Mononuclear cell (primary cell): ENCODE measurements at regions not wholly inside any gene's neighbourhood (a gene's known extent, or its start where the extent isn't known, plus 50 kb on each side); places are given as distances from the start of the nearest gene placed in this dataset.

Source experiments
- H3K27me3 ChIP-seq: 2 replicates; pipeline ENCODE4 v1.6.0; 2011; ENCODE audit warnings: low read length, control low read depth; ENCODE audit not compliant: insufficient read depth
- H3K4me1 ChIP-seq: 2 replicates; pipeline ENCODE4 v1.5.1; 2011; ENCODE audit warnings: mild to moderate bottlenecking, low read length, control low read depth; ENCODE audit not compliant: insufficient read depth
- H3K4me3 ChIP-seq: 2 replicates; pipeline ENCODE4 v1.5.1; 2011; ENCODE audit warnings: mild to moderate bottlenecking, low read length, moderate library complexity
- H3K9me3 ChIP-seq: 2 replicates; pipeline ENCODE4 v1.5.1; 2011; ENCODE audit warnings: low read depth, mild to moderate bottlenecking, control low read depth, low read length

DNA sequence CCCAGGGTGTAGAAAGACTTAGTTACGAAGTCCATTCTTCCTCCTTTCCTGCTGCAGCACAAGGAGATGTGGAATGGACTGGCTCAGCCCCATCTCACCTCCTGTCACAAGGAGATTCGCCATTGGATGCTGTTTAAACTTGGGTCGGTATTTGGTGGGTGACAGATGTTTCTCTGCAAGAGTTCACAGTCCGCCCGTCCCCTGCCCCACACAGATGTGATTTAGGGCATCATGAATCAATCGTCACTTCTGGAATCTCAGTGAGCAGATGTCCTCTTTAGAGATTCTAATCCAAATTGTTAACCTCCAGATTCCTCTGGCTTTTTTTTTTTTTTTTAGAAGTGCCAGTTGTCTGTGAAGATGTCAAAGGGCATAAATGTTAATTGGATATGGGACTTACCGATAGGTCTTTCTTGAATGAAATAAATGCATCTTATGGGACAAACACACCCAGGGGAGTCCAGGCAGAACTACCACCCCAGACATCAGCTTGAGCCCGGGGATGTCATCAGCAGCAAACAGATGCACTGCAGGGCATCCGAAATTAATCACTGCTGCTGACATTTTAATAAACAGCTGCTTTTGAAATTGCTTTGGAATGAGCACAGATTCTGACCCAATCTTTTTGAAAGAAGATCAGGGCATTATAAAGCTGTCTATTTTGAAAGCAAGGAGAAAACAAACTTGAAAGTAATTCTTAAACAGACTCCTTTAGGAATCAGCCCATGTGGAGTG lies 117.6 kb upstream of the CDH4 start:
- no peak overlapping the region for H3K4me3 ChIP-seq
- H3K9me3 ChIP-seq = no peaks in the 10 kb centered on the region
- no peaks in the 10 kb centered on the region for H3K4me1 ChIP-seq
- H3K27me3 ChIP-seq = no peaks in the 10 kb centered on the region

DNA sequence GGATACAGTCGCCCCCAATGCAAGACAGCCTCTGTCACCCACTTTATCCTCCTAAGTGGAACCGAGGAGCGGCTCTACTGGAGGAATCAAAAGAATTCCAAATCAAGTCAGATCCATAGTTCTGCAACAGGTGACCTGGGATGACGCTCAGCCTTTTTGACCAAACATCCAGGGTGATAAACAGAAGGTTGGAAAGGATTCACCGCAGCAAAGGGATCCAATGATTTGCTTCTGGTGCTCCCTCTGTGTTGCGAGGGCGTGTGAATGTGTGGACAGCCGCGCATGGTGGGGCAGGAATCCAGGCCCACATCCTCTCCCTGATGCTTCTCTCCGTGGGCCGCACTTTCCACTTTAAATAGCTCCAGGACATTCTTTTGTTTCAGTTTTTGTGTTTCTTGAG lies 116.8 kb upstream of the CDH4 start:
- no peaks in the 10 kb centered on the region for H3K9me3 ChIP-seq
- H3K27me3 ChIP-seq = no peaks in the 10 kb centered on the region
- no peak overlapping the region for H3K4me3 ChIP-seq
- no peaks in the 10 kb centered on the region for H3K4me1 ChIP-seq

DNA sequence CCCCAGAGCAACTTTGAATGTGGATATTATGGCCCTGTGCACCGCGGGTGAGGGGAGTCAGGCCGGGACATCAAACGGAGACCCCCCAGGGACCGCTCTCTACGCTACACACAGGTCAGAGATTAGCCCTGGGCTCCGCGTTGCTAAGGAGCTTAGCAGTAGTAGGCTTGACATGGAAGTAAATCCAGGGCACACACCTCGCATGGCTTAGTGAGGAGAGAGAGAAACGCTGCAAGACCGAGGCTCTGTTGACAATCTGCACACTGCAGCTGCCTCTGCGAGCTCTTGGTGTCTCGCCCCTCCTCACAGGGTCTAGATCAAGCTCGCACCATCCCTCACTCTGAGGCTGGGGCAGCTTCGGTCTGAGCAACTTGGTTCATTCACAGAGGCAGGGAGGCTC lies 116.1 kb upstream of the CDH4 start:
- no peak overlapping the region for H3K4me3 ChIP-seq
- H3K9me3 ChIP-seq = no peaks in the 10 kb centered on the region
- H3K4me1 ChIP-seq = no peaks in the 10 kb centered on the region
- no peaks in the 10 kb centered on the region for H3K27me3 ChIP-seq

DNA sequence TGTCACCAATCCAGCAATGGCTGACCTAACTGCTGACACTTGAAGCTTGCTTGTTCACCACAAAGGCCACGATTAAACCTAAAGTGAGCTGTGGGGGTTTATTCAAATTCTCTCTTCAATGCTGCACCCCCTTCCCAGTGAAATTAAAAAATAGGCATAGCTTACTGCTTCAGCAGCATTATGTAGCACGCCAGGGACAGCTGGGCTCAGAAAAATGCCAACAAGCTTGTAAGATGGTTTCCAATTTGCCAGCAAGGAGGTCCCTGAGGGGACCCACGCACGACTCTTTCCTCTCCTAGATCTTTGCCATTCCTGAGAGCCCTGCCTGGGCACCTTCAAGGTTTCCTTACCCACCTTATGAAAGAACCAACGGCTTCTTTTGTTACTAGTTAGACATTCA lies 113.5 kb upstream of the CDH4 start:
- Histone ChIP-seq H3K27me3 (no peaks in the 10 kb centered on the region), H3K4me3 (no peak overlapping the region), H3K4me1 (no peaks in the 10 kb centered on the region), H3K9me3 (no peaks in the 10 kb centered on the region)

DNA sequence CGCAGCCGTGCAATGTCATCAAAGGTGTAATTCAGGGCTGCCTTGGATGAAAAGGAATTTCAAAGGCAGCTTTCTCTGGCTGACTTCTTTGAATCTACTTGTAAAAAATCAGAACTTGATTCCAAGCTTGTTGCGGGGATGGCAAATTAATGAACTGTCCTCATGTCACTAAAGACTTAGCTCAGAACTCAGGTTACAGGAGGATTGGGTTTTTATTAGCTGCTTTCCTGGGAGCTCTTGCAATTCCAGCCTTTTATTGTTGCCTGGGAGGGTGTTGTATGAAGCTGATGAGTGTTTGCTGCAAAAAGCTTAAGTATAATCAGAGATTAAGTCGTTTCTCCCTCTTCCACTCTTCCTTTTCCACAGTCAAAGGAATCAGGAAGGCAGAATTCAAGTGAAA lies 113.0 kb upstream of the CDH4 start:
- H3K9me3 ChIP-seq = no peaks in the 10 kb centered on the region

DNA sequence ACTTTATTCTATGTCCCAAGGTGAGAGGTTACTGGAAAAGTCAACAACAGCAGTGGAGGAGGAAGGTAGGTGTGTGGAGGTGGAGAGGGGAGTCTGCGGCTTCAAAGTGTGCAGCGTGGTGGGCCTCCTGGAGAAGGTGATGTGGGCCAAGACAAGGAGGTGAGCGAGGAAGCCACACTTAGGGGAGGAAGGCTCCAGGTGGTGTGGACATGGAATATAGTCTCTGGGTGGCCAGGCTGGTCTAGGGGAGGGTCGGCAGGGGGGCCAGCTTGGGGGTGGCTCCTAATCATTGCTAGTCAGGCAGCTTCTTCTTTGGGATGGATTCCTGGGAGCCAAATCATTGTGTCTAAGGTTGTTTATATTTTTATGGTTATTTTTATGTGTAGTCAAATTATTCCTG lies 111.5 kb upstream of the CDH4 start:
- no peak overlapping the region for H3K4me3 ChIP-seq
- no peaks in the 10 kb centered on the region for H3K9me3 ChIP-seq
- no peaks in the 10 kb centered on the region for H3K27me3 ChIP-seq
- no peaks in the 10 kb centered on the region for H3K4me1 ChIP-seq

More for the DNA sequence above, 113.0 kb upstream of the CDH4 start:
- no peaks in the 10 kb centered on the region for H3K4me1 ChIP-seq
- H3K27me3 ChIP-seq = no peaks in the 10 kb centered on the region
- H3K4me3 ChIP-seq = no peak overlapping the region

DNA sequence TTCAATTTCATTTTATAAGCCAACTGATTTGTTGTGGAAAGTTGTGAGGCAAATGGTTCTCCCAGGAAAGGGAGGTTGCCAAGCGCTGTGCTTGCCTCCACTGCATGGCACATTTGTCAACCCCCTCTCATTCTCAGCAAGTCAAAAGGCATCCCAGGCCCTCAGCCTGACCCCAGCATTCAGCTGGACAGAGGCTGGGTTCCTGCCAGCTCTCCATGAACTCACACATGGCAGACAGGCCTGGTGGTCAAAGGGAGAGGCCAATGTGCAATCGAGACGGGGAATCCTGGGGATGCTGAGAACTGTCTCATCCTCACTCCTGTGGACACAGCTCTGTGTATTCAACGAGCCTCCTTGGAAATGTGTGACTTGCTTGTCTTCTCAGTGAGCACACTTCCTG lies 106.0 kb upstream of the CDH4 start:
- Histone ChIP-seq H3K9me3 (no peaks in the 10 kb centered on the region), H3K4me3 (no peak overlapping the region), H3K27me3 (no peaks in the 10 kb centered on the region), H3K4me1 (no peaks in the 10 kb centered on the region)

DNA sequence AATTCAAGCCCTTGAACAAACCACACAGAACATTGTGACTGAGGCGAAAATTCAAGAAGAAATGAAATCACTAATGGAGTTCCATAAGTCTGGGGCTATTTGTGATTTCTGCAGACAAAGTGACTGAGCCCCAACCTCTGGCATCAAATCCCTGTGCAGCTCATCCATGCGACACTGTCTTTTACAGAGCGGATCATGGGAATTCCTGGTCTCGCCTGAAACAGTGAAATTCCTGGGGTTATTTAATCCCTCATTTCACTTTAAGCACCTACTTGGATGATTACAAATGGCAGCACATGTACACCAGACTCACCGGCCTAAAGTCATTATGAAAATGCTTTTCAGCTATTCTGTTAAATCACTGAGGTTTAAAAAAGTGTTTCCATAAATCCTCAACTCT lies 102.4 kb upstream of the CDH4 start:
- no peaks in the 10 kb centered on the region for H3K9me3 ChIP-seq
- no peaks in the 10 kb centered on the region for H3K4me1 ChIP-seq
- no peaks in the 10 kb centered on the region for H3K27me3 ChIP-seq
- H3K4me3 ChIP-seq = no peak overlapping the region

DNA sequence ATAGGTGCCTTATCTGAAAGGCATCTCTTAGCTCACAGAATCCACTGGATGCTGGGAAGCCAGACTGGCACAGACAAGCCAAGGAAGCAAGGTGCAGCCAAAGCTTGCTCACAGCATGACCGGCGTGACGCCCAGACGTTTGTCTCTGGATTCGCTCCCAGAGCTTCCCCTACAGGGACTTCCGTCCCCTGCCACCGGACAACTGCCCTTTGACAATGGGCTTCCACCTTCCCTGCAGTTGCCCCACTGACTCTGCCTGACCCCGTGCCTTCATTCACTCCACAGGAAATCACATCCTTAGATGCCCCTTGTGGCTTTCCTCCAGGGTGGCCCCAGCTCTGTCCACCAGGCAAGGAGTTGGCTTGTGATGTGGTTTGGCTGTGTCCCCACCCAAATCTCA lies 94.8 kb upstream of the CDH4 start:
- no peaks in the 10 kb centered on the region for H3K4me1 ChIP-seq
- H3K4me3 ChIP-seq = no peak overlapping the region
- no peaks in the 10 kb centered on the region for H3K27me3 ChIP-seq
- no peaks in the 10 kb centered on the region for H3K9me3 ChIP-seq

DNA sequence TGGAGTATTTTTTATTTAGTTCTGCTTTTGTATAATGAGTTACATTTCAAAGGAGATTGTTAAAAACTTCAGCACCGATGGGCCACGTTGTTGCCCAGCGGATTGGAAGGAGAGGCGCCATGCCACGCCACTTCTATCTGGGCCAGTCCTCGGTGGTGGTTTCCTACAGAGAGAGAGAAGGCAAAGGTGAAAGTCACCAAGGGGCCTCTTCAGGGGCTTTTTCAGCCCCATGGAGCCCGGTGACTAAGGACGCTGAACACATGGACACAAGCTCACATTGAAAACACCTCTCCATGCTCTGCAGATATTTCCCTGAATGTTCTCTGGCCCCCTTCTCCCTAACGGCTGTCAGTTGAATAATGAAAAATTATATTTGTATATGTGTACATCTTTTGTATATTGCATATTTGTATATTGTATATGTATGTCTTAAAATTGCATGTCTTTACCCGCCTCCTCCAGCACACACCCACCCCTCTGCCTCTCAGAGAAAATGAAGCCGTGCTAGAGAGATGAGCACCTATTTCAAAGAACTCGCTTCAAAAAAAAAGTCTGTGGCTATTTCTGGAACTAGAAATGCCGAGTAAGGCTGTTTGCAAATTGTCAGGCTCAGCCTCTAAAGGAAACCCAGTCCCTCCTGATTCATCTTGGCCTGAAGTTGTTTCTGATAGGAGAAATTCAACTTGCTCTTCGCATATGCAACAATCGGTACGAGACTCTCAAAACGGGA lies 91.9 kb upstream of the CDH4 start:
- no peak overlapping the region for H3K4me3 ChIP-seq
- H3K27me3 ChIP-seq = no peaks in the 10 kb centered on the region
- no peaks in the 10 kb centered on the region for H3K4me1 ChIP-seq
- H3K9me3 ChIP-seq = no peaks in the 10 kb centered on the region

DNA sequence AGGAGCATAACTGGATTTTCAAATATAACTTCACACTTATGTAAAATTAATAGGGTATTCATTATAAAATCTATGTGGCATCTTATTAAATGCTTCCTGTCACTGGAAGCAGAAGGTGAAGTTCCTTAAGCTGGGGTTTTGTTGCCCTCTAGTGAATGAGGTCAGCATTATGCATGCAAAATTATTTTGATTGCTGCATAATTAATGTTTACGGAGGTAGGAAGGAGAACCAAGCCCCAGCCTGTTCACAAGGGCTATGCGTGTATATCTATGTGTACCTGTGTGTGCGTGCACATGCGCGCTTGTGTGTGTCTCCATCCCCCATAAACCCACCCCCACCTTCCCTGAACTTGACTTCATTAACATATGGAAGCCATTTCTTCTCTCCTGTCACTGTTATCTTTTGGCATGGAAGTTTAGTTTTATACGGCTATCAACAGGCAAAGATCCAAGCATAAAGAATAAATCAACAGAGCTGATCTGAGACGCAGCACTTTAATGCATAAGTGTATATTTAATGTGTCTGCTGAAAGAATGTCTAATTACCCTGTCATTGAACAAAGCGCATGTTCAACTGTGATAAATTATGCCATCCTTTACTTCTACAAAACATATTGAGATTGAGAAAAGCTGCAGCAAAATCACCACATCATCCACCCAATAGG lies 90.2 kb upstream of the CDH4 start:
- H3K4me1 ChIP-seq = no peaks in the 10 kb centered on the region
- H3K27me3 ChIP-seq = no peaks in the 10 kb centered on the region
- no peak overlapping the region for H3K4me3 ChIP-seq
- H3K9me3 ChIP-seq = no peaks in the 10 kb centered on the region

DNA sequence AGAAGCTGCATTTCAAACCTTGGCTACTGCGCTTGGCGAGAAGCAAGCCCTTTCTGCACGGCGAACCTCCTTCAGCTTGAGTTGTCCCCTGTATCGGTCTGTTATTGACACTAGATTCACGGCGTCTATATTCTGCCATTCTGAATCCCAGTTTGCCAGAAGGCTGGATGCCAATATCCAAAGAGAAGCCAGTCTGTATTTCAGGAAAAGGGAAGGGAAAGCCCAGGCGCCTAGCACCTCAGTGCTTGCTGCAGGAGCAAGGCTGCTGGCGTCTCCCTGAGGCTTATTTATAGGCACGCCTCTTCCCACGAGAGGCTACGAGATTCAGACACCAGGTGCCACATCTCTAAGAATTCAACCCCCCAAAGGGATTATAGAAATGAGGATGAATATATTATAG lies 89.6 kb upstream of the CDH4 start:
- Histone ChIP-seq H3K27me3 (no peaks in the 10 kb centered on the region), H3K9me3 (no peaks in the 10 kb centered on the region), H3K4me1 (no peaks in the 10 kb centered on the region), H3K4me3 (no peak overlapping the region)

DNA sequence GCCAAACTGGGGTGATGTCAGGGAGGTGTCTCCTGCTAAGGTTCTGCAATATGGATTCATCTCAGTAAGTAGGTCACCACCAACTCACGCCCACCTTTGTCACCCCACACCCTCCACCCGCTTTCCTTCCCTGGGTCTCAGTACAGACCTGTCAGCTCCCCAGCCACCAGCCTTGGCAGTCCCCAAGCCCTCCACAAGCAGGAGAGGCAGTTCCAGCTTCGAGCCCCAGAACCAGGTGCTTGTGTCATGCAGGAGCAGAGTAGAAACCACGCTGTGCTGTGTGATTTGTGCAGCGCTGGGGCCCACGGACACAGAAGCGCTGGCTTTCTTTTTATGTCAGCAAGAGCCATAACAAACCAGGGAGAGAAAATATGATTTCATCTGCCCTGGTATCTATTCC lies 89.0 kb upstream of the CDH4 start:
- H3K4me3 ChIP-seq = no peak overlapping the region
- H3K9me3 ChIP-seq = no peaks in the 10 kb centered on the region
- no peaks in the 10 kb centered on the region for H3K4me1 ChIP-seq
- no peaks in the 10 kb centered on the region for H3K27me3 ChIP-seq

DNA sequence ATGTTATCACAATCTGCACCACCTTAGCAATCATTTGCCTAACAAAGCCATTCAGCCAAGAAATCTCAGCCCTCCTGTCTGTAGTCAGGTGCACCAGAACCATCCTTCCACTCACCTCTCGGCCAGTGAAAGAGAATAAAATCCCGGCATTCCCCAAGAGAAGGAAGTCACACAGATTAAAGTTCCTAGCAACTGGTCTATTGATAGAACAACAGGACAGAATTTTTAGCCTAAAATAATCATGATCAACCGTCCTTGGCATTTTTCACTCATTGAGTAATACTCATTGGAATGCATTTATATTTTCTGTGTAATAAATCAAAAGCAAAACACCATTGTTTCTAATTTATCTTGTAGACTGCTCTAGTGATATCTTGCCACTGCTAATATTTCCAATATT lies 85.7 kb upstream of the CDH4 start:
- Histone ChIP-seq H3K4me3 (no peak overlapping the region), H3K9me3 (no peaks in the 10 kb centered on the region), H3K4me1 (no peaks in the 10 kb centered on the region), H3K27me3 (no peaks in the 10 kb centered on the region)

DNA sequence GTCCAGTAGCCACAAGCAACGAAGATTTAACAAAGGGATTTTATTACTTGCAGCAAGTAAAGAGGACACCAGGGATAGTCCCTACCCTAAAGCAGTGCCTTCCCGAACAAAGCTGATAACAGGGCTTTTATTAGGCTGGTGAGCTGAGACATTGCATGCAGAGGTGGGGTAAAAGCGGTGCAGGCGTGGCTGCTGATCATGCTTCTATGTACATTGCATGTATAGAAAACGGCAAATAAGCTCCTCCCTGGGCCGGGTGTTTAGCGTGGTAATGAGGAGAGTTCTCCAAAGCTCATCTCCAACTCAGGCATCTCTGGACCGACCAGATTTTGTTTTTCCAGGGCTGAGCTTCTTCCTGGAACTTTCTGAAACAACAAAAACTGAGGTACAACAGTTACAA lies 83.5 kb upstream of the CDH4 start:
- no peaks in the 10 kb centered on the region for H3K27me3 ChIP-seq
- no peaks in the 10 kb centered on the region for H3K4me1 ChIP-seq
- no peaks in the 10 kb centered on the region for H3K9me3 ChIP-seq
- no peak overlapping the region for H3K4me3 ChIP-seq

DNA sequence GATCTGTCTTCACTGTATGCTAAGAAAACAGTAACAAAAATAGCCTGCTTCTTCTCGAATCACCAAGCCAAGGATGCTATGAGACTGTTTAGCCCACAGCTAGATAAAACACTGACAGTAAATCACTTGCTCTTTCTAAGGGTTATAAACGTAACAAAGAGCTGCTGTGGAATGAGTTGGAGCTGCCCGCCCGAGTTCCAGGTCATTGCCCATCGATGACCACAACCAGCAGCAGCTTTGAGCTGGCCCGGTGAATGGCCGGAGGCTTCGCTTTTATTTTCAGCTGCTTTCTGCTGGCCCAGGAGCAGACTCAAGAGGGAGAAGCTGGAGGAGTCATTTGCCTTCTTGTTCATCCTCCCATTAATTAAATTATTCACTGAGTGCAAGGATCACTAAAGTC lies 82.2 kb upstream of the CDH4 start:
- H3K4me1 ChIP-seq = no peaks in the 10 kb centered on the region
- no peaks in the 10 kb centered on the region for H3K9me3 ChIP-seq
- no peak overlapping the region for H3K4me3 ChIP-seq
- H3K27me3 ChIP-seq = no peaks in the 10 kb centered on the region
